HepG2 (cell line): ENCODE measurements at regions not wholly inside any gene's neighbourhood (a gene's known extent, or its start where the extent isn't known, plus 50 kb on each side); places are given as distances from the start of the nearest gene placed in this dataset.

ENCODE experiments used
- AKAP8 ChIP-seq: sonication (generic); formaldehyde crosslinking; IDR thresholded peaks from 2 replicates; pipeline ENCODE4 v1.5.1; 2020; ENCODE audit warnings: mild to moderate bottlenecking, missing genetic modification reagents
- CC2D1A ChIP-seq: sonication (generic); formaldehyde crosslinking; IDR thresholded peaks from 2 replicates; pipeline ENCODE4 v1.8.1; 2023; ENCODE audit warnings: mild to moderate bottlenecking, missing genetic modification reagents
- DBP ChIP-seq: sonication (generic); formaldehyde crosslinking; IDR thresholded peaks from 2 replicates; pipeline ENCODE4 v1.4.0; 2020; ENCODE audit warnings: missing genetic modification reagents; ENCODE audit errors: not compliant biosample characterization
- ELF1 ChIP-seq: sonication (generic); formaldehyde crosslinking; IDR thresholded peaks from 2 replicates; pipeline ENCODE4 v1.4.0; 2020; ENCODE audit warnings: missing genetic modification reagents
- ELF3 ChIP-seq: IDR thresholded peaks from 2 replicates; pipeline ENCODE4 v1.6.1; 2016; ENCODE audit warnings: missing genetic modification reagents, missing compliant biosample characterization
- HMGXB4 ChIP-seq, 2 experiments: sonication (generic) in 1 of 2; formaldehyde crosslinking in 1 of 2; IDR thresholded peaks; 2 replicates each; pipeline versions ENCODE4 v1.4.0 to v1.6.1; 2018 to 2020; ENCODE audit warnings: missing genetic modification reagents in 2 of 2, borderline replicate concordance in 1 of 2, low read depth in 1 of 2, mild to moderate bottlenecking in 1 of 2, missing biosample characterization in 1 of 2
- KDM5B ChIP-seq: sonication (generic); formaldehyde crosslinking; IDR thresholded peaks from 2 replicates; pipeline ENCODE4 v1.4.0; 2020; ENCODE audit warnings: missing genetic modification reagents, mild to moderate bottlenecking, borderline replicate concordance
- NFAT5 ChIP-seq: sonication (generic); formaldehyde crosslinking; IDR thresholded peaks from 2 replicates; pipeline ENCODE4 v1.4.0; 2020; ENCODE audit warnings: missing genetic modification reagents
- POGZ ChIP-seq: sonication (generic); formaldehyde crosslinking; IDR thresholded peaks from 2 replicates; pipeline ENCODE4 v1.4.0; 2020; ENCODE audit warnings: mild to moderate bottlenecking, missing genetic modification reagents
- XRCC5 ChIP-seq: fragments of 200-400 bp; formaldehyde crosslinking; optimal IDR thresholded peaks from 2 replicates; pipeline ENCODE3; 2017; ENCODE audit warnings: mild to moderate bottlenecking, low read length
- ZNF317 ChIP-seq: sonication (generic); formaldehyde crosslinking; IDR thresholded peaks from 2 replicates; pipeline ENCODE4 v1.5.0; 2020; ENCODE audit warnings: mild to moderate bottlenecking, missing genetic modification reagents
- ZNF460 ChIP-seq: sonication (generic); formaldehyde crosslinking; IDR thresholded peaks from 2 replicates; pipeline ENCODE4 v1.5.1; 2020; ENCODE audit warnings: missing genetic modification reagents, mild to moderate bottlenecking, borderline replicate concordance
- ZNF512B ChIP-seq: sonication (generic); formaldehyde crosslinking; IDR thresholded peaks from 2 replicates; pipeline ENCODE4 v1.5.1; 2020; ENCODE audit warnings: missing genetic modification reagents, mild to moderate bottlenecking, borderline replicate concordance
- ZNF788 ChIP-seq: sonication (generic); formaldehyde crosslinking; IDR thresholded peaks from 2 replicates; pipeline ENCODE4 v1.5.0; 2020; ENCODE audit warnings: mild to moderate bottlenecking, missing genetic modification reagents, borderline replicate concordance
- TF ChIP-seq, protein P1 (sequence below): IDR thresholded peaks from 2 replicates; pipeline ENCODE4 v1.6.1; 2016; ENCODE audit warnings: missing compliant biosample characterization, missing genetic modification reagents, borderline replicate concordance

DNA sequence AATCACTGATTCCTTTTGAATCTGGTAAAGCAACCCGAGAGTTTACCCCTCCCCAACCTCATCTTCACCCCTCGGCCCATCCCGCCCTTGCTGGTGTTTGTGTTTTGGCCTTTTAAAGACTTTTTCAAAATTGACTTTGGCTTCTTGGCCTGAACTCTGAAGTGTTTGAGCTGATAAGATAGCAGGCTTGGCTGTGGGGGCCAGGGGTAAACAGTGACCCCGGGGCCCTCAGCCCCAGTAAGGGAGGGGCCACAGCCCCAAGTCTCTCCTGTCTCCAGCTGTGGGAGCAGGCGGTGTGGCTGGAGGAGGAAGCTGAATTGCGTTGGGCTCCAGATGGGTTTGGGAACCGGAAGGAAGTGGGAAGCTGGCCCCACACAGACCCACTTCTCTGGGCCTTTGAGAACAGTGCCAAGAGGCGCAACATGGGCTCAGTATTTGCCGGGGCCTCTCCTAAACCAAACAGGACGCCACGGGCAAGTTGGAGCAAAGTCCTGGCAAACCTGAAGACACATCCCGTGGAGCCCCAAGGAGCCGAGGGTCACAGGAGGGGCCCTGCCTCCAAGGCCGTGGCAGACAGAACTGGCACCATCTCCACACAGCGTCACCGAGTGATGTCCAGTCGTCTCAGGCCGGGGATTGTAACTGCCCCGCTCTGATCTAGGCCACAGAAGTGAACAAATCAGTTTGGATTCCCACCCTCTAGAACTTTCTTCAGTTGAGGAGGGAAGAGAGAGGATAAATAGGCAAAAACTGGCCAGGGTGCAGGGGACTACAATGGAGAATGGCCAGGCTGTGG, 54.3 kb upstream of the PTPN1 start (continued):
- peak; percentile 68 for TF ChIP-seq XRCC5
- TF ChIP-seq AKAP8 (CRISPR knock-in tag) = peak; percentile 97
- peak; percentile 72; the same call in 1 of the 2 replicates for TF ChIP-seq ELF1 (CRISPR knock-in tag)
- TF ChIP-seq NFAT5 (CRISPR knock-in tag) = no peak; the same call in 1 of the 2 replicates
- TF ChIP-seq ZNF317 (CRISPR knock-in tag) = no peak; the same call in 1 of the 2 replicates
- no peak; the same call in 1 of the 2 replicates for TF ChIP-seq ZNF460 (CRISPR knock-in tag)
- peak; percentile 82 for TF ChIP-seq ELF3 (CRISPR knock-in tag)
- TF ChIP-seq ZNF788 (CRISPR knock-in tag) = peak; percentile 93; the same call in 1 of the 2 replicates
- peak; percentile 91 for TF ChIP-seq POGZ (CRISPR knock-in tag)
- TF ChIP-seq CC2D1A (CRISPR knock-in tag) = peak; percentile 93; the same call in 1 of the 2 replicates
- TF ChIP-seq, protein P1, sequence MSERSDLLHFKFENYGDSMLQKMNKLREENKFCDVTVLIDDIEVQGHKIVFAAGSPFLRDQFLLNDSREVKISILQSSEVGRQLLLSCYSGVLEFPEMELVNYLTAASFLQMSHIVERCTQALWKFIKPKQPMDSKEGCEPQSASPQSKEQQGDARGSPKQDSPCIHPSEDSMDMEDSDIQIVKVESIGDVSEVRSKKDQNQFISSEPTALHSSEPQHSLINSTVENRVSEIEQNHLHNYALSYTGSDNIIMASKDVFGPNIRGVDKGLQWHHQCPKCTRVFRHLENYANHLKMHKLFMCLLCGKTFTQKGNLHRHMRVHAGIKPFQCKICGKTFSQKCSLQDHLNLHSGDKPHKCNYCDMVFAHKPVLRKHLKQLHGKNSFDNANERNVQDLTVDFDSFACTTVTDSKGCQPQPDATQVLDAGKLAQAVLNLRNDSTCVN = no peak; the same call in 1 of the 2 replicates
- 0 out of 2 replicates have a peak, but pooled peaks have one; percentile 42 for TF ChIP-seq ZNF512B (CRISPR knock-in tag)
- TF ChIP-seq KDM5B (CRISPR knock-in tag) = peak; percentile 42
- TF ChIP-seq DBP = peak; percentile 90
- peak; percentile 45 to 83; a peak in 3 of 4 replicates for TF ChIP-seq HMGXB4 (CRISPR knock-in tag; IDR thresholded peaks at IDR 0.05; ENCODE audit: borderline replicate concordance in 1 of 2, low read depth in 1 of 2)
